Stimulated activated memory B cell treated with anti-CD40 and anti-IgM and Interleukin-4, amounts not matched to agents 10 μg/mL and 1 μg/mL and 100 μg/mL, for 72 hours (primary cell): ENCODE measurements at regions not wholly inside any gene's neighbourhood (a gene's known extent, or its start where the extent isn't known, plus 50 kb on each side); places are given as distances from the start of the nearest gene placed in this dataset.

Experiments used
- ATAC-seq: fragments of 150-1000 bp; cut with Tn5 transposase; 2 replicates; pipeline ENCODE4 v1.10.0; 2021
- H3K27ac Mint-ChIP-seq: one replicate; pipeline ENCODE4 v1.8.0; 2022; ENCODE audit warnings: mild to moderate bottlenecking, mixed read lengths
- H3K27me3 Mint-ChIP-seq: one replicate; pipeline ENCODE4 v1.8.0; 2022; ENCODE audit warnings: mixed read lengths
- H3K36me3 Mint-ChIP-seq: one replicate; pipeline ENCODE4 v1.8.0; 2022; ENCODE audit warnings: mixed read lengths
- H3K4me1 Mint-ChIP-seq: one replicate; pipeline ENCODE4 v1.8.0; 2022; ENCODE audit warnings: mixed read lengths
- H3K4me3 Mint-ChIP-seq: one replicate; pipeline ENCODE4 v1.8.0; 2022; ENCODE audit warnings: mild to moderate bottlenecking, moderate library complexity, mixed read lengths
- H3K9me3 Mint-ChIP-seq: one replicate; pipeline ENCODE4 v1.8.0; 2022; ENCODE audit warnings: mixed read lengths

DNA sequence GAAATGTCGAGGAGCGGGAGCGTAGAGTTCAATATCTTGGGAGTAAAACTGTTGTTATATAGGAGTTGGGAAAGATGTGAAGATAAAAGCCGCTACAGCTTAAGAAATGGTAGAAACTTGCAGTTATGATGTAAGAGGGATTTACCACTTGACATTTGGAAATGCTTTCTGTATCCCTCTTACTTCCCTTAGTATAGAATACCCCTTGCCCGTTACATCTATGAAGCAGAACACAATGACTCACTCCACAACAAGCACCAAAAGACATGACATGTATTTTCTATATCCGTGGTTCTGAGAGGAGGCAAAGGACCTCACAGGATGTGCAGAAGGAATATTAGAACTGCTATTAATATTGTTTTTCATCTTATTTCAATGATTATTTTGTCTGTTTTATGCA is 254.2 kb upstream of the NR2F2 start:
- no peaks in the 10 kb centered on the region for H3K27me3 Mint-ChIP-seq
- H3K4me3 Mint-ChIP-seq = no peak overlapping the region
- H3K27ac Mint-ChIP-seq = no peak overlapping the region
- H3K9me3 Mint-ChIP-seq = no peaks in the 10 kb centered on the region
- ATAC-seq = no peak
- H3K36me3 Mint-ChIP-seq = no peaks in the 10 kb centered on the region
- H3K4me1 Mint-ChIP-seq = no peaks in the 10 kb centered on the region

GRCh38 chr15:96079041-96079440 is 251.5 kb upstream of the NR2F2 start:
- no peak for ATAC-seq
- no peak overlapping the region for H3K4me3 Mint-ChIP-seq
- no peaks in the 10 kb centered on the region for H3K9me3 Mint-ChIP-seq
- no peaks in the 10 kb centered on the region for H3K4me1 Mint-ChIP-seq
- H3K36me3 Mint-ChIP-seq = no peaks in the 10 kb centered on the region
- no peak overlapping the region for H3K27ac Mint-ChIP-seq
- no peaks in the 10 kb centered on the region for H3K27me3 Mint-ChIP-seq

GRCh38 chr15:96079882-96080281 is 250.6 kb upstream of the NR2F2 start:
- Mint-ChIP-seq H3K4me3 (no peak overlapping the region), H3K27ac (no peak overlapping the region), H3K9me3 (no peaks in the 10 kb centered on the region), H3K36me3 (no peaks in the 10 kb centered on the region), H3K4me1 (no peaks in the 10 kb centered on the region), H3K27me3 (no peaks in the 10 kb centered on the region)
- no peak for ATAC-seq

GRCh38 chr15:96086164-96086563 is 244.3 kb upstream of the NR2F2 start:
- H3K4me3 Mint-ChIP-seq = no peak overlapping the region

GRCh38 chr15:96087180-96087884 is 243.2 kb upstream of the NR2F2 start:
- no peaks in the 10 kb centered on the region for H3K9me3 Mint-ChIP-seq
- H3K4me3 Mint-ChIP-seq = no peak overlapping the region
- no peaks in the 10 kb centered on the region for H3K36me3 Mint-ChIP-seq
- no peak for ATAC-seq
- no peaks in the 10 kb centered on the region for H3K27me3 Mint-ChIP-seq
- no peak overlapping the region for H3K27ac Mint-ChIP-seq
- no peaks in the 10 kb centered on the region for H3K4me1 Mint-ChIP-seq

More at GRCh38 chr15:96086164-96086563, 244.3 kb upstream of the NR2F2 start:
- Mint-ChIP-seq H3K27me3 (no peaks in the 10 kb centered on the region), H3K9me3 (no peaks in the 10 kb centered on the region), H3K36me3 (no peaks in the 10 kb centered on the region), H3K27ac (no peak overlapping the region), H3K4me1 (no peaks in the 10 kb centered on the region)
- no peak for ATAC-seq

DNA sequence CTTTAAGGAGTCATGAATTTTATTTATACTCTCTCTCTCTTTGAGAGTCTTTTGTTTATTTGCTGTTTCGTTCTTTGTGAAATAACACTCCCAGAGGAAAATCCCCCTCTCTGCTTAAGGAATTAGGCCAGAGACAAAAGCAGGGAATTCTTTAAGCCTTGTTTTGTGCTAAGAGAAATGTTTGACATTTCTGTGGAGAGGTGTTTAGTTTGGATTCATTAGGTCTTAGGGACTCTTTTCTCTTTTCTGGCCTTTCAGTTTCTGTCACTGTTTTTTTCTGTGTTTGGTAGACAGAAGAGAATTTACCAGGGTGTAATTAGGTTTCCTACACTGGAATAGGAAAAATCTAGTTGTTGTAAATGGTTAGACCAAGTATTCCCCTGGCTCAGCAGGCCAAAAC is 241.8 kb upstream of the NR2F2 start:
- Mint-ChIP-seq H3K27me3 (no peaks in the 10 kb centered on the region), H3K27ac (no peak overlapping the region), H3K4me3 (no peak overlapping the region), H3K9me3 (no peaks in the 10 kb centered on the region), H3K36me3 (no peaks in the 10 kb centered on the region), H3K4me1 (no peaks in the 10 kb centered on the region)
- no peak for ATAC-seq

DNA sequence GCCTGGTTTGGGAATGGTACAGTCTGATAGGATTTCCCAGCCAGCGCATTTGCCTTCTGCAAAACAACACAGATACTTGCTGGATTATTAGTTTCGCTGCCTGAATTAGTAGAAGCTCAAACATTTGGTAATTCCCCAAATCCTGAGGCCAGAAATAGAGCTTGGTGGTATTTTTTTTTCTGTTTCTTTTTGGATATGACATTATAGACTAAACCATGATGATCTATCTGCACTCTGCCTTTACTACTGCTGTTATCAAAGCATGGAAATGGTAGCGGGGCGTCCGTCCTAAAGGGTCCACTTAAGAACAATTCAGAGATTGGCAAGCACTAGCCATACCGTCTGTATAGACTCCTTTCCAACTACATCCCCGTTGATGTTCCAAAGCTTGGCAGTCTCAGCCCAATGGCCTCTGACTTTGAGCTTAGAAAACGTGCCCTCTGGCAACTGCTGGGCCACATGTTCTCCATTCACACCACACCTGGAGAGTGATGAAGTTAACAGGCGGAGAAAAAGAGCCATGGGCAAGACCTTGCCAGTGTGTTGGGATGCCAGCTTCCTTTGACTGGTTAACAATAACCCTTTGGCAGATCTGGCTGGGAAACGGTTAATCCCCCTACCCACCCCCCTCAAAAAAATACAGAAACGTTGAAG is 241.0 kb upstream of the NR2F2 start:
- no peak for ATAC-seq
- H3K9me3 Mint-ChIP-seq = no peaks in the 10 kb centered on the region

DNA sequence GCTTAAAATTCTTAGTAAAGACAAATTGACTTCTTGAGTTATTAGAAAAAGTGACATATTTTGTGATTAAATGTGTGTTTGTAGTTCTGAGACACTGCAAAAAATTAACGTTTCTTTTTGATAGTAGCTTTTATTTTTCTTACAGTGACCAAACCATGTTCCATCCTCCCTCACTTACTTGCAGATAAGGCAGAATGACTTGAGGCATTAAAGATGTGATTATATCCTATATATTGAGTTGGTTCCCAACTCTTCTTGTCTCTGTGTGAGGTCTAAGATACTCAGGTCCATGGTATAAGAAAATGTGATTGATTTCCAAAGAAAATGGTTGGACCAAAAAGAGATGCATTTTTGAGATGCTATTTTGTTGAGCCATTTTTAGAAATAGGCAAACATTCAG is 238.3 kb upstream of the NR2F2 start:
- H3K36me3 Mint-ChIP-seq = no peaks in the 10 kb centered on the region
- no peak for ATAC-seq
- no peak overlapping the region for H3K27ac Mint-ChIP-seq
- H3K4me3 Mint-ChIP-seq = no peak overlapping the region
- no peaks in the 10 kb centered on the region for H3K4me1 Mint-ChIP-seq
- H3K9me3 Mint-ChIP-seq = no peaks in the 10 kb centered on the region
- no peaks in the 10 kb centered on the region for H3K27me3 Mint-ChIP-seq

More for the DNA sequence above, 241.0 kb upstream of the NR2F2 start:
- no peak overlapping the region for H3K27ac Mint-ChIP-seq
- no peaks in the 10 kb centered on the region for H3K4me1 Mint-ChIP-seq
- no peaks in the 10 kb centered on the region for H3K36me3 Mint-ChIP-seq
- H3K4me3 Mint-ChIP-seq = no peak overlapping the region
- no peaks in the 10 kb centered on the region for H3K27me3 Mint-ChIP-seq

DNA sequence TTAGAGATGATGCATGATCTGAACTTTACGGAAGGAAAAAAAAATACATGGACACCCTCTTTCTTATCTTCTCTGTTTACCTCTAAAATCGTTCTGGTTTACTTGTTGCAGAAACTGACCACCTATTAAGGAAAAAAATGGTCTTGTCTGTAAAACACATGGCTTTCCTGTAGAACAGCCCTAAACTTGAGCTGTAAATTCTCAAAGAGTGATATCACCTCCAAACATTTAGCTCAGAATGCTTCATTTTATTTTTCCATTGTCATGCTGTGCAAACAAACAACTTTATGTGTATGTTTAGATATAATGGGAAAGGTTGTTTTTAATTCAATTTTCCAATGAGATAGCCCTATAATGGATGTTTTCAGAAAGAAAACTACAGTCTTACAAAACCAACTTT is 237.4 kb upstream of the NR2F2 start:
- Mint-ChIP-seq H3K27ac (no peak overlapping the region), H3K36me3 (no peaks in the 10 kb centered on the region), H3K4me3 (no peak overlapping the region), H3K9me3 (no peaks in the 10 kb centered on the region), H3K27me3 (no peaks in the 10 kb centered on the region), H3K4me1 (no peaks in the 10 kb centered on the region)
- ATAC-seq = no peak

DNA sequence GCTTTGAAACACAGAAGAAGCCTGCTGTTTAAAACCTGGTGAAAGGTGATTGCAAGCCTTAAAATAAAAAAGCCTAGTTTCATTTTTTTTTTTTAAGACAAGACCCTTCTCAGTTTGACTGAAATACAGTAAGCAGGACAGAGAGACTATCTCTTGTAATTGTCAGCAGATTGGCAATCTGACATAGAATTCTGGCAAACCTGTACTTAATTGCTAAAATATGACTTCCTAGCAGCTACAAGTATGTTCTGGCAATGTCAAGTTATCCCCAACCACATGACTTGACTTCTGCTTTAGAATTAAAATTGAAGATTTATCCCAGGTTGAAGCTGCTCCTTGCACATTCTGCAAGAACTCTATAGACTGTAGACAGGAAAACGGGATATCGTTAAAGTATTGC is 232.8 kb upstream of the NR2F2 start:
- ATAC-seq = no peak
- H3K4me1 Mint-ChIP-seq = no peaks in the 10 kb centered on the region
- H3K27ac Mint-ChIP-seq = no peak overlapping the region
- no peaks in the 10 kb centered on the region for H3K36me3 Mint-ChIP-seq
- no peak overlapping the region for H3K4me3 Mint-ChIP-seq
- no peaks in the 10 kb centered on the region for H3K27me3 Mint-ChIP-seq
- H3K9me3 Mint-ChIP-seq = no peaks in the 10 kb centered on the region

DNA sequence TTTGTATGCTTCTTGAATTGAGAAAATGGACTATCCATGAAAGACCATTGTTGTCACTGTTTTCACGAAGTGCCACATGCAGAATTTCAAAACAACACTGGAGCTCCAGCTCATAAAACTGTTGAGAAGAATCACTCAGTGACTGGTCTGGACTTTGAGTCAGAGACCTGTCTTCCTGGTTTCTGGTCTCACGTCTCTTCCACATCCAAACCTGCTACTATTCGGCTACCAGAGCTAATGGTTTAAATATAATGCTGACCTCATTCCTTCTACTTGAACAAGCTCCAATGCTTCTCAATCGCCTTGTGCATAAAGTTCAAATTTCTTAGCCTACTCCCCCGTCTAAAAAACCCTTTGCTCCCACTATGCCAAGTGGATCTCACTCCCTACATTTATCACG is 227.9 kb upstream of the NR2F2 start:
- no peak for ATAC-seq
- H3K27ac Mint-ChIP-seq = no peak overlapping the region
- H3K4me1 Mint-ChIP-seq = no peaks in the 10 kb centered on the region
- no peak overlapping the region for H3K4me3 Mint-ChIP-seq
- no peaks in the 10 kb centered on the region for H3K36me3 Mint-ChIP-seq
- no peaks in the 10 kb centered on the region for H3K27me3 Mint-ChIP-seq
- H3K9me3 Mint-ChIP-seq = peaks cover 5% of the 10 kb centered on the region

DNA sequence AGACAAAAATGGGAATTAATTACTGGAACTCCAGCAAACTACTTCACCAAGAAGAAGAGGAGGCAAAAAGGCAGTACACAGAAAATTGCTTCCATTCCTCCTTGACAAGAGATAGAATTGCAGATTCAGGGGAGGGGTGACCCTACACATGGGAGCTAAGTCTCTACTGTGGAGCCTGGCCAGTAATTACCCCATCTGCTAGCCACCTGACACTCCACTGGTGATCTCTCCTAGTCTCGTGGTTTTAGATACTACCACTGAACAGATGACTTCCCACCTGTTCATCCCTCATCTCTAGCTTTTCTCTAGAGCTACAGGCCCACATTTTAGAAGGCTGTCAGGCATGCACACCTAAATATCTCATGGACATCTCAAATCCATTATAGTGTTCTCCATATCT is 224.3 kb upstream of the NR2F2 start:
- no peak overlapping the region for H3K27ac Mint-ChIP-seq

DNA sequence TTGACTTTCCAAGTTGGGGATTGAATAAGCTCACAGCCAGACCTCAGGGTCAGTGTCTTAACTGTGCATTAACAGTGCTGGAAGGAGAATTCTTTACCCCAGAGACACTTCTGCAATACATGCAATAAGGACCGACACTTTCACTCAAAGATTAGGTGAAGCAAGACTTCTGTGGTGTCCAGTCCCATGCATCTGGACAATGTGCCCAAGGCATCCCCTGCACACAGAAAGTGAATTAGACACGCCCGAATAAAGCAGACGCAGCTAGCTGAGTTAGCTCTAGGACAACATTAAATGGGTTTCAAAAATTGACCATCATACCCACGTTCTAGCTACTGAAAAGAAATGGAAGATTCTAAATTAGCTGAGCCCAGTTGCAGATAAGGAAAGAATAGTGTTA is 223.9 kb upstream of the NR2F2 start:
- no peak overlapping the region for H3K4me3 Mint-ChIP-seq
- no peaks in the 10 kb centered on the region for H3K4me1 Mint-ChIP-seq
- peaks cover 5% of the 10 kb centered on the region for H3K9me3 Mint-ChIP-seq
- H3K27me3 Mint-ChIP-seq = no peaks in the 10 kb centered on the region
- no peak for ATAC-seq
- H3K36me3 Mint-ChIP-seq = no peaks in the 10 kb centered on the region
- H3K27ac Mint-ChIP-seq = no peak overlapping the region

More for the DNA sequence above, 224.3 kb upstream of the NR2F2 start:
- no peak for ATAC-seq
- Mint-ChIP-seq H3K27me3 (no peaks in the 10 kb centered on the region), H3K4me1 (no peaks in the 10 kb centered on the region), H3K9me3 (peaks cover 5% of the 10 kb centered on the region), H3K36me3 (no peaks in the 10 kb centered on the region), H3K4me3 (no peak overlapping the region)

- Mint-ChIP-seq H3K4me1 (no peaks in the 10 kb centered on the region), H3K27ac (no peak overlapping the region), H3K9me3 (peaks cover 3% of the 10 kb centered on the region), H3K27me3 (no peaks in the 10 kb centered on the region), H3K4me3 (no peak overlapping the region), H3K36me3 (no peaks in the 10 kb centered on the region)
- ATAC-seq = no peak
Measured at GRCh38 chr15:96107916-96108315, 222.6 kb upstream of the NR2F2 start.

GRCh38 chr15:96108405-96108804 is 222.1 kb upstream of the NR2F2 start:
- H3K4me1 Mint-ChIP-seq = no peaks in the 10 kb centered on the region
- H3K27me3 Mint-ChIP-seq = no peaks in the 10 kb centered on the region
- ATAC-seq = no peak
- H3K36me3 Mint-ChIP-seq = no peaks in the 10 kb centered on the region
- H3K4me3 Mint-ChIP-seq = no peak overlapping the region
- peaks cover 3% of the 10 kb centered on the region for H3K9me3 Mint-ChIP-seq
- H3K27ac Mint-ChIP-seq = no peak overlapping the region

DNA sequence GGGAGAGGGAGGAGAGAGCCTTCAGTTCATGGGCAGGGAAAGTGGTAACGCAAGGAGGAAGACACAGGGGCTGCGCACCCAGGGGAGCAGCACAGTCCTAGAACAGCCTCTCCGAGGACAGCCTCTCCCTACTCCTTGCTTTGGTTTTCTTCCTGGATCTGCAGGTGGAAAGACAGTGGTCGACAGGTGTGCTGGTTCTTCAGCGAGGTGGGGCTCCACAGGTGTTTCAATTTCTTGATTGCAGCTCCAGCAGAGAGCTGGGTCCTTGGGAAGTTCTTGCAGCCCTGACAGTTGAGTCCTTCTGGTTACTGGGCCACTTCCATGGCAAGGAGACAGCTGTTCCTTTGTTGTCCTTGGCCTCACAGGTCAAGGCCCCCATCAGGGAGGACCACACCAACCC is 220.7 kb upstream of the NR2F2 start:
- no peak overlapping the region for H3K4me3 Mint-ChIP-seq
- ATAC-seq = no peak
- H3K36me3 Mint-ChIP-seq = no peaks in the 10 kb centered on the region
- no peaks in the 10 kb centered on the region for H3K27me3 Mint-ChIP-seq
- peaks cover 3% of the 10 kb centered on the region for H3K9me3 Mint-ChIP-seq
- H3K4me1 Mint-ChIP-seq = no peaks in the 10 kb centered on the region
- H3K27ac Mint-ChIP-seq = no peak overlapping the region
